ENCODE measurements at regions not wholly inside any gene's neighbourhood (a gene's known extent, or its start where the extent isn't known, plus 50 kb on each side); places are given as distances from the start of the nearest gene placed in this dataset.

GRCh38 chr7:131094685-131095084 is 233.0 kb upstream of the MKLN1 start:
- TF ChIP-seq CTCF (IDR thresholded peaks at IDR 0.05; ENCODE audit: low read length) (no peak), EZH2 (optimal IDR thresholded peaks at IDR 0.05; ENCODE audit: low read depth, low read length) (no peak), EZH2phosphoT487 (IDR thresholded peaks at IDR 0.05; ENCODE audit: low read length) (no peak)
